Lower leg skin (tissue), 4 donors: ENCODE measurements at regions not wholly inside any gene's neighbourhood (a gene's known extent, or its start where the extent isn't known, plus 50 kb on each side); places are given as distances from the start of the nearest gene placed in this dataset.

Experiments used
- DNase-seq, 2 donors: peaks; one replicate each; pipeline ENCODE4 v3.0.0-alpha.2; 2019; ENCODE audit warnings: low spot score in 2 of 2
- H3K4me3 ChIP-seq: fragments of 200-600 bp; sonication (generic); 2 replicates; pipeline ENCODE4 v1.5.1; 2017; ENCODE audit warnings: mild to moderate bottlenecking, low read depth; ENCODE audit not compliant: poor library complexity, severe bottlenecking
- CTCF ChIP-seq, 3 donors: fragments of 450-650 bp; IDR thresholded peaks; one replicate each; pipeline ENCODE4 v1.5.1; 2016; ENCODE audit warnings: antibody characterized with exemption in 3 of 3, mild to moderate bottlenecking in 3 of 3, moderate library complexity in 2 of 3
- POLR2A ChIP-seq, 2 donors: fragments of 450-650 bp; IDR thresholded peaks; one replicate each; pipeline ENCODE4 v1.6.1; 2016 to 2017; ENCODE audit warnings: antibody characterized with exemption in 2 of 2, mild to moderate bottlenecking in 1 of 2, moderate library complexity in 1 of 2
- WGBS, 2 donors: methylation state at CpG; one replicate each; pipeline ENCODE4 v1.1.5; 2018; 5-methylcytosine and 5-hydroxymethylcytosine counted together
- intact Hi-C: fragments of 100-400 bp; cut with DNase I; formaldehyde crosslinking; loops from one replicate; pipeline ENCODE4 v1.15.0; 2023; ENCODE audit warnings: low total_unique reads

GRCh38 chr3:72370947-72371346 lies 477.3 kb downstream of the SHQ1 start:
- 87 to 88% methylated on average over 11 of the region's 11 CpGs for WGBS, 2 donors
- no peak overlapping the region for H3K4me3 ChIP-seq
- DNase-seq: no peak
- intact Hi-C loops: no loop called here
- TF ChIP-seq CTCF (IDR thresholded peaks at IDR 0.05) (no peak), POLR2A (IDR thresholded peaks at IDR 0.05) (no peak)

- 91 to 95% methylated on average over 6 of the region's 6 CpGs for WGBS, 2 donors
- no peak for DNase-seq
- intact Hi-C loops: no loop called here
These were observed 478.6 kb downstream of the SHQ1 start for GRCh38 chr3:72369681-72370080.

GRCh38 chr3:72368331-72368975 lies 479.8 kb downstream of the SHQ1 start:
- no peak for TF ChIP-seq POLR2A (IDR thresholded peaks at IDR 0.05)
- DNase-seq: peak in 1 of 2 donors; percentile 81
- H3K4me3 ChIP-seq: no peak overlapping the region
- WGBS, 2 donors: 54 to 67% methylated on average over 12 of the region's 12 CpGs
- intact Hi-C loops: no loop called here

More at GRCh38 chr3:72369681-72370080, 478.6 kb downstream of the SHQ1 start:
- no peak overlapping the region for H3K4me3 ChIP-seq
- no peak for TF ChIP-seq POLR2A (IDR thresholded peaks at IDR 0.05)

GRCh38 chr3:72361990-72362389 lies 486.3 kb downstream of the SHQ1 start:
- 56 to 63% methylated on average over 2 of the region's 2 CpGs for WGBS, 2 donors
- no peak overlapping the region for H3K4me3 ChIP-seq
- TF ChIP-seq POLR2A (IDR thresholded peaks at IDR 0.05) (no peak), CTCF (IDR thresholded peaks at IDR 0.05) (no peak)
- intact Hi-C loops: no loop called here
- no peak for DNase-seq

GRCh38 chr3:72359743-72360142 lies 488.5 kb downstream of the SHQ1 start:
- no peak overlapping the region for H3K4me3 ChIP-seq
- no peak for DNase-seq
- WGBS, 2 donors: 92 to 100% methylated on average over 1 of the region's 1 CpG
- intact Hi-C loops: no loop called here
- TF ChIP-seq CTCF (IDR thresholded peaks at IDR 0.05) (no peak), POLR2A (IDR thresholded peaks at IDR 0.05) (no peak)

- H3K4me3 ChIP-seq: no peak overlapping the region
- TF ChIP-seq CTCF (IDR thresholded peaks at IDR 0.05): no peak
- TF ChIP-seq POLR2A (IDR thresholded peaks at IDR 0.05): no peak
- intact Hi-C loops: no loop called here
- DNase-seq: no peak
These were observed 493.1 kb downstream of the SHQ1 start for GRCh38 chr3:72355168-72355567.

GRCh38 chr3:72354486-72354885 lies 493.8 kb downstream of the SHQ1 start:
- TF ChIP-seq POLR2A (IDR thresholded peaks at IDR 0.05) (no peak), CTCF (IDR thresholded peaks at IDR 0.05) (no peak)
- DNase-seq: no peak
- 90 to 95% methylated on average over 1 of the region's 1 CpG for WGBS, 2 donors
- no peak overlapping the region for H3K4me3 ChIP-seq
- intact Hi-C loops: no loop called here
